Mucosa of gallbladder (tissue), 1 donor: ENCODE measurements at regions not wholly inside any gene's neighbourhood (a gene's known extent, or its start where the extent isn't known, plus 50 kb on each side); places are given as distances from the start of the nearest gene placed in this dataset.
A peak's percentile ranks its signal among the peaks of the same experiment; 100 is the strongest.

Experiments used
- DNase-seq: peaks from one replicate; pipeline ENCODE4 v3.0.0-alpha.2; 2020; ENCODE audit warnings: low spot score
- donor health status: DM: no; HTN: no; CAD: no.

DNA sequence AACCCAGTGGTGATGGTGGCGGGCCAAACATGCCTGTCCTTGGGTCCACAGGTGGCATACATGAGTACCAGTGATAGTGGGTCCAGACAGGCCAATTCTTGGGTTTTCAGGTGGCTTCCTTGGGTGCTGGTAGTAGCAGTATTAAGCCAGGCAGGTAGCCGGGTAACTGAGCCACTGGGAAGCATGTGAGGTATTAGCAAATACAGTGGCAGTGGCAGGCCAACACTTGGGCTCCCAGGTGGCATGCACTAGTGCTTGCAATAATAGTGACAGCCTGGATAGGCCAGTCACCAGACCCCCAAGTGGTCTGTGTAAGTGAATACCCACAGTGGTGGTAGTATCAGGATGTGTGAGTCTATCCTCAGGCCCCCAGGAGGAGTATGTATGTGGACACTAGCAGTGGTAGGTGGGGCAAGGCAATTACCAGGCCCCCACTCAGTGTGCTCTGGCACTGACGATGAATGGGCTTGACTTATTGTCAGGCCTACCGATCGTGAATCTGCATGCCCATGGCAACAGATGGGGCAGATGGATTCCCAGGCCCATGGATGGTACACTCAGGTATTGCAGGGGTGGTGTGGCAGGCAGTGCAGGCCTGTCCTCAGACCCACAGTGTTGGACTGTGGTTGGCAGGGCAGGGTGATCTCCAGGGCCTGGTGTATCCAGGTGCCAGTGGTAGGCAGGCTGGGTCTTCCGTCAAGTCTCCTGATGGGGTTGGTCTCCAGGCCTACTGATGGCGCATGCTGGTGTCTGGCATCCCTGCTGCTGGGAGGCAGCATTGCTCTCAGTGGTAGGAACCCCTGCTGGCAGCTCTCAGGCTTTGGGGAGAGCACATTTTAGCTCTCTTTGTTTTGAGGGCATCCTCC lies 840.7 kb downstream of the FAM181B start:
- no peak for DNase-seq

DNA sequence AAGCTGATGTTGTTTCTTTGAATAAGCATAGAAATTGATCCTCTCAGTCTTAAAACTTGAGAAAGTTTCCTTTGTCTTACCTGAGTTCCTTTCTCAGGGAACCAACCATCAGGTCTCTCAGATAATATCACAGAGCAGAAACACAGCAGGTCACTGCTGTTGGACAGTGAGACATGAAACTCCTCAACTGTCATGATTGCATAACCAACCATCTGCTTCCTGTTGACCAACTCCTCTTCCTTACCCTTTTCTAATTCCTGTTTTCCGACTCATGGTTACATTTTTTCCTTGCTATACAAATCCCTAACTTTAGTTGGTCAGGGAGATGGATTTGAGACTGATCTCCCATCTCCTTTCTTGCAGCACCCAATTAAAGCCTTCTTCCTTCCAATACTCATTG lies 845.3 kb downstream of the FAM181B start:
- DNase-seq = no peak

DNA sequence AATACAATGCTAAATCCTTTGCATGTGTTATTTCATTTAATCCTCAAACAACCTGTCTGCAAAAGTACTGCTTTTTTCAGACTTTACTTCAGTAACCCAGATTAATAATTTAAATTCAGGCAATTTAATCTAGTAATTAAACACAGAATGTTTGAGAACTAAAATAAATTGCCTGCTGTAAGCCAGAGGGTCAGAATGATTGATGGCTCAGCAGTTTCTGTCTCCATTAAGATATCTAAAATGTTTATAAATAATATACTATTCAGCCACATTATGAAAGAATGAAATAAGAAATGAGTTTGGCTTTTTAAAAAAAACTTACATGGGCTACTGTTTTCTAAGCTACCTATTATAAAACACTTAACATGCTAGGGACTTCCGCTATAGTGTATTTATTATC lies 846.0 kb downstream of the FAM181B start:
- DNase-seq = no peak

DNA sequence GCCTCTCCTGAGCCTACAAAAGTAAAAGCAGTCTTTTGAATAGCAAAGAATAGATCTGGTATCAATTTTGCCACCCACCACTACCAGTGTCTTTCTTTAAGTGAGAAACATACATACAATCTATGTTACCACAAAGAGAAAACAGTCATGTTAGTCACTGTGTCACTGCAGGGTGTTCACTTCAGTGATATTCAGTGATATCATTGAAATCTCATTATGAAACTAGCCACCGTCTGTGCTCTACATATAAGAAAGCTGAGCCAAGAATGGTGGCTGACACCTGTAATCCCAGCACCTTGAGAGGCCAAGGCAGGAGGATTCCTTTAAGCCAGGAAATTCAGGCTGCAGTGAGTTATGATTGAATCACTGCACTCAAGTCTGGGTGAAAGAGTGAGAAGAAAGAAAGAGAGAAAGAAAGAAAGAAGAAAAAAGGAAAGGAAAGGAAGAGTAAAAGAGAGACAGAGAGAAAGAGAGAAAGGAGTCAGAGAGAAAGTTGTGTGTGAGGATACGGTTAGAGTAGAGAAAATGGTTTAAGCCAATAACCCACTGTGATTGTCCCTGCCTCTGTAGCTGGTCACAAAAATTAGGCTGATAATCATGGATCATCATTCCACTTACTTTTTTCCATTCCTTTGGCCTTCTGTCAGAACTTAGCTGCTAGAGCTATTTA lies 847.1 kb downstream of the FAM181B start:
- DNase-seq = no peak

DNA sequence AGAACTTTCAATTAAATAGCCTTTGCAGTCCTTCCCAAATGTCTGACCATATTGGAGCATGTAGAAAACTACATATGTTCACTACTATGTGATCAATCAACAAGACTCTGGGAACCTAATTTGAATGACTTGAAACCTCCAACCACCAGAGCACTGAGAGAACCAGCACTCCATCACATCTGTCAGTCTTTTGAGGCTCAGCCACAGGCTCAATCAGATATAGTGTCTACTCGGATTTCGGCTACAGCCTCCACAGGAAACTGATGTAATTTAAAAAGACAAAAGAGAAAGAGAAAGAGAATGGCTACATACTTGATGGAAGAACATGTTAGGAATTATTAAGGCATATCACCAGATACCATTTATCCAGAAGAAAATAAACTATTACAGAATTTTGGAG lies 859.0 kb downstream of the FAM181B start:
- no peak for DNase-seq

DNA sequence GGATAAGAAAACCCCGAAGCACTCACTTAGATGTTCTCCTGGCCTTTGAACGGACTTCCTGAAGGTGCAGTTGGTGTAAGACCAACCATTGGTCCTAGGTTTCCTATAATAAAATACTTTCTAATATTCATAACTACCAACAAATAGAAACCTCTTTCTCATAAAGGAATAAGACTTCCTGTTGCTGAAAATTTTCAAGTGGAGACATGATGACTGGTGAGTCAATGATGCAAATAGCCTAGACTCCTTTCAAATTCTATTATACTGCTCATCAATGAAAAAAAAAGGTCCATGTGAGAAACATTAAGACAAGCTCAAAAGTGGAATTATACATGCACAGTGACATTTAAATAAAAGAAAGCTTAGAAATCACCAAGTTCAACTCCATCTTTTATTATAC lies 862.8 kb downstream of the FAM181B start:
- no peak for DNase-seq

DNA sequence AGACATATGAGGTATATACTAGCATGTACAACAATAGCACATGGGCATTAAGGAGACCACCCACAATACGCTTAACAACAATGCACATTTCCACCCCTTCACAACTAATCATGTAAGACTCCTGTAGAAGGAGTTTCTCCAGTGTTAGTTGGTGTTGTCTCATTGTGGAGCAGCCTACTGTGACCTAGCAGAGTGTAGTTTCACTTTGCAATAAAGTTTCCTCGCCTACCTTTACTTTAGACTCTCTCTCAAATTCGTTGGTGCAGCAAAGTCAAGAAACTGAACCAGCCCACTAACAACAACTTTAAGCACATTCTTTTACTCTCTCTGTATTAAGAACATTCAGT lies 863.6 kb downstream of the FAM181B start:
- no peak for DNase-seq

DNA sequence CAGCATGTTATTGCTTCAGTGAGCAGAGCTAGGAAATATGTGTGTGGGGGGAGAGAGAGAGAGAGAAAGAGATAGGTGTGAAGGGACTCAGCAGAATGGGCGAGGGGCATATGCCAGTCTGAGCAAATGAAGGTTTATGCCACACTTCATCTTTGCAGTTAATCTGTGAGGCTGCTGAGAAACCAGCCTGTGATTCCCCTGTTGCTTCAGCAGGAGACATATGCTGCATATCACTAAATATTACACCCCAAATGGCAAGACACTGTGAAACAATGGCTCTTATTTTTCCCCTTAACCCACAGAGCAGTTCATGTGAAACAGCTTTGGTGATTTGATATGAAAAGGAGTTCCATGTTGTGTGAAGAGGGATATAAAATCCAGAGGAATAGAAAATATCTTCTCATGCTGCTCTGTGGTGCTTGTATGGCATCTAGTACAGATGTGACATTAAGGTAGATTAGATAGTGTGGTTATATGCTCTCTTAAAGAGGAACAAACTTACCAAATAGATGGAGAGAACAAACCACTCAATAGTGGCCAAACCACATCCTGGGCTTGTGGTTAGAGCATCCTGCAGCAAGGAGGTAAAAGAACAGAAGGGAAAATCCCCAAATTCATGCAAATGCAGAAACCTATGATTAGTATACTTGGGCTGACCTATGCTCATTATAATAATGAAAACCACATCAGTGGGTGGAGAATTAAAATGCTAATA lies 864.2 kb downstream of the FAM181B start:
- peak; percentile 51 for DNase-seq

DNA sequence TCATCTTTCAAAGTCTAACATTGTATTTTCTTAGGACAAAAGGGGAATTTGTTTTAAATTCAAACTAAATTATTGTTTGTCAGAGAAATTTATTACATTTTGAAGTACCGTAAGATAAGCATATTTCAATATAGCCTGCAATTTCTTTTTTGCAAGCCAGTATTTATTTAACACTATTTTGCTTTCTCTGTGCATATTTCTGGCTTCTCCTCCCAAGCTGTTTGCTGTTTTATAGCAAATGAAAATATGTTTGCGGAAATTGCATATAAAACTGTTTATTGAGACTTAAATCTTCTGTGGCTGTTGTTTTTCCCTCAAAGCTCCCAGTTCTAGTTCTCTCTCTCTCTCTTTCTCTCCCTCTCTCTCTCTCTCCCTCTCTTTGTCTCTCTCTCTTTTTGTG lies 866.8 kb downstream of the FAM181B start:
- DNase-seq = no peak

DNA sequence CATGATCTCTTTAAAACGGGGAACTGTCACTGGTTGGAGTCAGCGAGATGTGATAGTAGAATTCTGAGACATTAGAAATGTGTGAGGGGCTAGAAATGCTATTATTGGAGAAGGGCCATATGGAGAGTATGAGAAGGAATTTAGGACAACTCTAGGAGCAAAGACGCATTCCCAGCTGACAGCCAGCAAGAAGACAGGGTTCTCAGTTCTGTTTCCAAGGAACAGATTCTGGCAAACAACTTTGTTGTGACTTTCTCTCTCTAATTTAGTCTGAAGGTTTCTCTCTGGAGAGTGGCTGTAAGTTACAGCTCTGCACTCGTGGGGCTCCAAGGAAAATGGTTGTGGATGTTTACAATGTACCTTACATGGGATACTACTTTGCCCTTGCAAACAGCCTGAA lies 876.3 kb downstream of the FAM181B start:
- no peak for DNase-seq

DNA sequence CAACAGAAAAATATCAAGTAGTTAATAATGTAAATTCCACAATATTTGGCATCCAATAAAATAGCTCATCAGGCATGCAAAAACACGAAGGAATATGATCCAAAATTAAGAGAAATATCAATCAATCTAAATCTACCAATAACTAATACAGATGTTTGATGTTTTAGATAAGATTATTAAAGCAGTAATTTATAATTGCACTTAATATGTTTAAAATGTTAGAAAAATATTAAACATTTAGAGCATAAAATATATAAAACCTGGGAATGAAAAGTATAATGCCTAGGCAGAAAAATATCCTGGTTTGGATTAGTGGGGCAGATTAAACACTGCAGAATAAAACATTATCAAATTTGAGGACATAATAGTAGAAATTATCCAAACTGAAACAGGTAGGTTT lies 879.9 kb downstream of the FAM181B start:
- no peak for DNase-seq

DNA sequence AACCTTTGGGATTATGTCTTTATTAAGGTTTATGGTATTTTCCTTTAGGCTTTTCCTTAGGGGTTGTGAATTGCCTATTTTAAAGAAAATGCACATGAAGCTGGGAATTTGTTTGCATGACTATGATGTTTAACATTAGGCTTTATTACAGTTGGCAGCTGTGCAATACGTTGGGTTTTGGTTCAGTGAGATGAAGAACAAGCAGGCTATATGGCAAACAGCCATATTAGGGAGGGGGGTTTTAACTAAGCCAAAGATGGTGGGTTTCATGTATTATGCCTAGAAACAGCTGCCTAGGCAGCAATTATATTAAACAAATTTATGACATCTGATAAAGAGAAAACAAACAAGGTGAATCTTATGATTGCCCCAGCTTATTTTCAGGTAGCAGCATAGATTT lies 880.8 kb downstream of the FAM181B start:
- no peak for DNase-seq

DNA sequence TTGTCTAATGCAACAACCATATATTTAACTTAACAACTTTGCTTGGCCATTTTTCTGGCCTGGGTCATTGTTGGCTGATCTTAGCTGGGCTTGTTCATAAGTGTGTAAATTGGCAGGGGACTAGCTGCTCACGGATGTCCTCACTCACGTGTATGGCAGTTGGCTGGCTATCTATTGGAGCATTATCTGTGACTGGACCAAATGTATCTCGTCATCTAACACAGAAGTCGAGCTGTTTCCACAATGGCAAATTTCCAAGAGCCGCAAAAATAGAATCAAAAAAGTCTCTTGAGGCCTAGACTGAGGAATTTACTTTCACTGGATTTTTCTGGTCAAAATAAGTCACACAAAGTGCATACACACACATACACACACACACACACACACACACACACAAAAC lies 893.3 kb downstream of the FAM181B start:
- no peak for DNase-seq

DNA sequence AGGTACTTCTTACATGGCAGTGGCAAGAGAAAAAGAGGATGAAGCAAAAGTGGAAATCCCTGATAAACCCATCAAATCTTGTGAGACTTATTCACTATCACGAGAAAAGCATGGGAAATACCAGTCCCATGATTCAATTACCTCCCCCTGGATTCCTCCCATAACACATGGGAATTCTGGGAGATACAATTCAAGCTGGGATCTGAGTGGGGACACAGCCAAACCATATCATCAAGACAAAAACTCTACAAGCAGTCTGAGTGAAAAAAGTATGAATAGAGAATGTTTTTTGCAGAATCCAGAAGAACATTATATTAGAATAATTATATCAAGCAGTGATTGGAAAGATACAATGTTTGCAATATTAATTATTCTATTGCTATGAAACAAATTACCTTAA lies 893.7 kb downstream of the FAM181B start:
- no peak for DNase-seq

DNA sequence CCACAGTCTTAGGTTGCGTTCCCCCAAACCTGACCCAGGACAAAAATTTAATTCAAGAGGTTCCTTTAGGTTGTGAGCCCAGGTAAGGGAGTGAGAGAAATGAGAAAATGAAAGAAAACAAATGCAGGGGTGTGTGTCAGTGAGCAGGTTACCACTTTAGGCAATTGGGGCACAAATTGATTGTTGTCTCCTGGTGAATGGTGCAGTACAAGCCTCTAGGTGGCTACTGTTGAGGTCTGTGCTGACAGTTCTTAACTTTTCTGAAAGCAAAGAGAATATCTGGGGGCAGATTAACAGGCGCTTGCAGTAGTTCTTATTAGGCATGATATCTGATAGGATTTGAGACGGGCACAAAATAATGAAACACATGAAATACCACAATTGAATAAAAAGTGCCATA lies 894.6 kb downstream of the FAM181B start:
- DNase-seq = no peak

DNA sequence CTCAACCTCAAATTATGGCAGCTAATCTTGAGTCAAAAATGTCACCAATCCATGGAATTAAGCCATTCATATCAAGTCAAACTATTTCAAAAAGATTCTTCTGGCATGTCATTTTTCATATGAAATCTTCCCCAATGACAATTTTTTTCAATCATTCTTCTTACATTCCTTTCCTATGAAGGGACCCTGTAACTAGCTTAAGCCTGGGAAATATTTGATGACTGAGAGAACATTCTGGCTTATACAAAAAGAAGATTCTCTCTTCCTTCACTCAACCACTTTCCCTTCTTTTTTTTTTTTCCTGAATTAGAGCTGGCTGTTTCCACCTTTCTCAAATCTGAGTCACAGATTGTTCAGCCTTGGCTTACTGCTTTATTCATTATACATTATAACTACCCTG lies 903.7 kb downstream of the FAM181B start:
- no peak for DNase-seq

DNA sequence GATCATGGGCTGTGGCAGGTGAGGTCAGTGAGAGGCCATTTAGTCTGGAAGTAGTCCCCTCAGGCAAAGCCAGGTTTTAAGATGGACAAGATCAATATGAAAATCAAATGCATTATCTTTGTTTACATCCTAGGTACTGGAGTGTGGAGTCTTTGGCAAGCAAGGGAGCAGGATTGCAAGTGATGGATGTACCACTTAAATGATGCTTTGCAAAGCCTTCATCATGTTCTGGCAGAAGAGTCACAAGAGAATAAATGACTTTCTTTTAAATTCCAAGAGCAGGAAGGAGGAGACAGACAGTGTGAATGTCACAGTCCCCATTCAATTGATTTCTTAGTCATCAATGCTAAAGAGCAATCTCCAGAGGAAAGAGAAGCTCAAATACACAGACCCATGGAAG lies 908.3 kb downstream of the FAM181B start:
- no peak for DNase-seq

DNA sequence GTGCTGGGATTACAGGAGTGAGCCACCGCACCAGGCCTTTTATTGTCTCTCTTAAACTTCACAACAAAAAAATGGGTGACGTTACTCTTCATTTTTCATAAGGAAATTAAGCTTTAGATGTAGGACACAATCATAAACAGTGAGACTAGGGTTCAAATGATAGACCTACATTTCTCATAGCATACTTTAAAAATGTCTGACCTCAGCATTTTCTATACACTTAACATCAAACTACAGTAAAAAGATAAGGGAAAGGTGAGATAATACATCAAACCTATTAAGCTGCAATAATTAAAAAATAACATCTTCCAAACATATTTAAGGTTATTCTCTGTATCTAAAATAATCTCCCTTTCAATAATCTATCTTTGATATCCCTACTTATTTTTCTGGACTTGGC lies 914.2 kb downstream of the FAM181B start:
- DNase-seq = no peak

DNA sequence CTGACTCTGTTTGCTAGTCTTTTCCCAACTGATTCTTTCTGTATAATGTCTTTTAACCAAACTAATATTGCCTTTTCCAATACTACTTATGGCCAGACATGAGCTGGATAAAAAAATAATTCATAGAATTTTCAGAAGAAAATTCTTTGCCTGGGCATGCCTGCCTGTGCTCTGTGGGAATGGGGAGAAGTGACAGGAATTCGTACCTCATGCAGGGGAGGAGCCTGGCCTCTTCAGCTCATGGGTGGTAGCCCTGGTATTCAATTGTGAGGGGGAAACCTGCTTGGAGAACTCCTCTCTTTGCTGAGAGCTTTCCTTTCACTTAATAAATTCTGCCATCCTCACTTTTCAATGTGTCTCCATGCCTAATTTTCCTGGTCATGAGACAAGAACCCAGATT lies 928.8 kb downstream of the FAM181B start:
- DNase-seq = no peak

DNA sequence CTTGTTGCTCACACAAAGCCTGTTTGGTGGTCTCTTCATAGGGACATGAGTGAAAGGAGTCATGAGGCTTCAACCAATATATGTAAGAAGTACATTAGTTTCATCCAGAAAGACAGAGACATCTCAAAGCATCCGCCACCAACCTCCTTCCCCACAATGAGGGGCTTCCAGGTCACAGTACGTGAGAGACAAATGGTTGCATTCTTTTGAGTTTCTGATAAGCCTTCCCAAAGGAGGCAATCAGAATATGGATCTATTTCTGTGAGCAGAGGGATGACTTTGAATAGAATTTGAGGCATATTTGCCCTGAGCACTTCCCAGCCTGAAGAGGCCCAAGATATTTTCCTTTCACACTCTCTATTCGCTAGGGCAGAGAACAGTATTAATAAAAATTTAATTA lies 931.1 kb downstream of the FAM181B start:
- DNase-seq = no peak

DNA sequence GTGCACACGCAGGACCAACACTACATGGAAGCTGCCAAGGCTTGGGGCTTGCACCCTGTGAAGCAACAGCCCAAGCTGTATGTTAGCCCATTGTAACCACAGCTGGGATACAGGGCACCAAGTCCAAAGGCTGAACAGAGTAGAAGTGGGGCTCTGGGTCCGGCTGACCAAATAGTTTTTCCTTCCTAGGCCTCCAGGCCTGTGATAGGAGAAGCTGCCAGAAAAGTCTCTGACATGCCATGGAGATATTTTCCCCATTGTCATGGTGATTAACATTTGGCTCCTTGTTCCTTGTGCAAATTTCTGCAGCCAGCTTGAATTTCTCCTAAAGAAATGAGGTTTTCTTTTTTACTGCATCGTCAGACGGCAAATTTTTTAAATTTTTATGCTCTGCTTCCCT lies 941.2 kb downstream of the FAM181B start:
- DNase-seq = no peak

DNA sequence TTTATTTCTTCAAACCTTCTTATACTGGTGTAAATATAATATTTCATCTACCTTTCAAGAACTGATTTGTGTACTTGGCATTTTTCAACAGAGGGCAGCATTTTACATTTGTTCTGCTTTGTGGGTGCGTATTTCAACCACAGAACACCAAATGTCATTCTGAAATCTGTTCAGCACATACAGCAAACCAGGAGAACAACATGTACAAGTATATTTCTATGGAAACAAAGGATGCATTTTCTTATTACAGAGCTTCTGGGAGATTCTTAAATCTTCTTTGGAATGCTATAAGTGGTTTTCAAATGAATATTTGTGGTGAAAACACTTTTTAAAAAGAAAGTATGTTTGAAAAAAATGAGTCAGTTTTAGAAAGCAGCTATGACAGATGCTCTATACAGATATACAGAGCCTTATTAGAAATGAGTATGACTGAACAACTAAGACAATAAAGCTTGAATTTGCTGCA lies 946.0 kb downstream of the FAM181B start:
- DNase-seq = no peak

DNA sequence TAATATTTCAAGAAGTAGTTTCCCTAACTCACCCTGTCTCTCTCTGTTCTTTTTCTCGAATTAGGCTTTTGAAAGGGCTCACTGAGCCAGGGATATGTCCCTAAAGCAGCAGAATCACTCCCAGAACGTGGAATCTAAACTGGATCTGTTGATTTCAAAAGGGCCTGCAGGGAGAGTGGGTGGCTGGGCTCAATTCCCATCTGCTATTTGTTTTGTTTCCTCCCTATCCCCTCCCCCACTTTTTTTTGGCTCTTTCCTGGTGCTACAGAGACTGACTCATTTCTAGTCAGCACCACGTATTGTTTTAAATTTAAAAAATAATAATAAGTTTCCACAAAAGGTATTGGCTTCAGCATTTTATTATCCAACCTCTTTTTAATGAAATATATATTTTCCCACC lies 961.5 kb downstream of the FAM181B start:
- DNase-seq = no peak
